Fibroblast of skin of abdomen (primary cell): ENCODE measurements at regions not wholly inside any gene's neighbourhood (a gene's known extent, or its start where the extent isn't known, plus 50 kb on each side); places are given as distances from the start of the nearest gene placed in this dataset.
A peak's percentile ranks its signal among the peaks of the same experiment; 100 is the strongest.

Experiments
- DNase-seq: peaks from one replicate; pipeline ENCODE4 v3.0.0-alpha.2; 2013

DNA sequence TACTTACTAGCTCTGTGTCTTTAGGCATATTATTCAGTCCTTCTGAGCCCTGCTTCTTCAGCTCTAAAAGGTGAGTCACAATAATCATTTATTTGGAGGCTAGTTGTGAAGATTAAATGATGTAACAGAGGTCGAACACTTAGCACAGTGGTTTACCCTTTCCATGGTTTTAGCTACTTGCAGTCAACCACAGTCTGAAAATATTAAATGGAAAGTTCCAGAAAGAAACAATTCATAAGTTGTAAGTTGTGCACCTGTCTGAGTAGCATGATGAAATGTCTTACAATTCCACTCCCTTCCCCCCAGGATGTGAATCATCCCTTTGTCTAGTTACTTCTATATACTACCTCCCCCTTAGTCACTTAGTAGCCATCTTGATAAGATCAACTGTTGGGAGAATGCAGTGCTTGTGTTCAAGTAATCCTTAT, 217.6 kb upstream of the THUMPD2 start:
- DNase-seq, result peak; percentile 95

GRCh38 chr2:39995005-39995737, 216.1 kb upstream of the THUMPD2 start:
- DNase-seq, result no peak

DNA sequence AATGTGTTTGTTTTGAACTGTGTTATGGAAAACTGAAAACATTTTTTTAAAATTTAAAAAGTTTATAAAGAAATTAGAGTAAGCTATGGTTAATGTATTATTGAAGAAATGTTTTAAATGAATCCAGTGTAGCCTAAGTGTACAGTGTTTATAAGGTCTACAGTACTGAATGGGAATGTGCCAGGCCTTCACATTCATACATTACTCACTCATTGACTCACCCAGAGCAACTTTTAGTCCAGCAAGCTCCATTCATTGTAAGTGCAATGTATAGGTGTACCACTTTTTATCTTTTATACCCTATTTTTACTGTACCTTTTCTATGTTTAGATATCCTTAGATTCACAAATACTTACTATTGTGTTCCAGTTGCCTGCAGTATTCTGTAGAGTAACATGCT, 215.1 kb upstream of the THUMPD2 start:
- peak; percentile 88 for DNase-seq

DNA sequence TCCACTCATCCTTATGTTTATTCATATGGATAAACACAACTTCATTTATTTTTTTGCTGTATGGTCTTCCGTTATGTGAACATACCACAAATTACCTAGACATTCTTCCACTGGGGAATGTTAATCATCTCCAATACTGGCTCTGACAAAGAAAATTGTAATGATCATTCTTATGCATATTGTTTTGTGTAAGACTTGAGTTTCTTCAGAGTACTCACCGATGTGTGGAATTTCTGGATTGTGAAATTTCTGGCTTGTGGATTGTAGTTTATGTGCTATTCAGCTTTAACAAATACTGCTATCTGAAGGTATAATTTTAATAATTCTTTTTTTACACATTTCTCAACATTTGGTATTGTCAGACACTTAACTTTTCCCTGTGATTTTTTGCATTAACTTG, 212.2 kb upstream of the THUMPD2 start:
- DNase-seq, result peak; percentile 86

- DNase-seq, result peak; percentile 58
Measured at GRCh38 chr2:39990335-39990900, 211.4 kb upstream of the THUMPD2 start.

GRCh38 chr2:39989888-39990287, 210.8 kb upstream of the THUMPD2 start:
- DNase-seq, result peak; percentile 15

GRCh38 chr2:39981883-39982311, 202.8 kb upstream of the THUMPD2 start:
- no peak for DNase-seq

- no peak for DNase-seq
Measured at GRCh38 chr2:39975476-39976020, 196.5 kb upstream of the THUMPD2 start.

DNA sequence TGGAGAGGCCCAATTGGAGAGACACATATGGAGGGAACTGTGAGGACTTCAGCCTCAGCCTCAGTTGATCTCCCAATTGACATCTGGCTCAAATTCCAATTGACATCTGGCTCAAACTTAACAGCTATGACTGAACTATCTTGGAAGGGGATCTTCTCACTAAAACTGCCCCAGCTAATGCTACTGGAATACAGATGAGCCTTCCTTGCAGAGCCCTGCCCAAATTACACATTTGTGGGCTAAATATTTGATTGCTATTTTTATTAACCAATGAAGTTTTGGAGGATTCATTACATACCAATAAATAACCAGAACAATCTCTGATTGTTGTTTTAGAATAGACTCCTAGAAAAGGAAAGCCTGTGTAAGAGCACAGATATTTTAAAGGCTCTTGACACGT, 189.0 kb upstream of the THUMPD2 start:
- DNase-seq, result no peak

DNA sequence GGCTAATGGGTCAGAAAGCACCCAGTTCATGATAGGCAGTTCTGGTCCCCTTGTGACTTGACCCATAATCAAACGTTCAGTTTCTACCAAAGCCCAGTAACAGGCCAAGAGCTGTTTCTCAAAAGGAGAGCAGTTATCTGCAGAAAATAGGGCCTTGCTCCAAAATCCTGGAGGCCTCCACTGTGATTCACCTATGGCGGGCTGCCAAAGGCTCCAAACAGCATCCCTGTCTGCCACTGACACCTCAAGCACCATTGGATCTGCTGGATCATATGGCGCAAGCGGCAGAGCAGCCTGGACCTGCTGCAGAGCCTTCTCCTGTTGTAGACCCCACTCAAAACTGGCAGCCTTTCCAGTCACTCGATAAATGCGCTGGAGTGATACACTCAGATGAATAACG, 181.6 kb upstream of the THUMPD2 start:
- peak; percentile 35 for DNase-seq

GRCh38 chr2:39954346-39954745, 175.3 kb upstream of the THUMPD2 start:
- peak; percentile 62 for DNase-seq

GRCh38 chr2:39949131-39949530, 170.1 kb upstream of the THUMPD2 start:
- no peak for DNase-seq

DNA sequence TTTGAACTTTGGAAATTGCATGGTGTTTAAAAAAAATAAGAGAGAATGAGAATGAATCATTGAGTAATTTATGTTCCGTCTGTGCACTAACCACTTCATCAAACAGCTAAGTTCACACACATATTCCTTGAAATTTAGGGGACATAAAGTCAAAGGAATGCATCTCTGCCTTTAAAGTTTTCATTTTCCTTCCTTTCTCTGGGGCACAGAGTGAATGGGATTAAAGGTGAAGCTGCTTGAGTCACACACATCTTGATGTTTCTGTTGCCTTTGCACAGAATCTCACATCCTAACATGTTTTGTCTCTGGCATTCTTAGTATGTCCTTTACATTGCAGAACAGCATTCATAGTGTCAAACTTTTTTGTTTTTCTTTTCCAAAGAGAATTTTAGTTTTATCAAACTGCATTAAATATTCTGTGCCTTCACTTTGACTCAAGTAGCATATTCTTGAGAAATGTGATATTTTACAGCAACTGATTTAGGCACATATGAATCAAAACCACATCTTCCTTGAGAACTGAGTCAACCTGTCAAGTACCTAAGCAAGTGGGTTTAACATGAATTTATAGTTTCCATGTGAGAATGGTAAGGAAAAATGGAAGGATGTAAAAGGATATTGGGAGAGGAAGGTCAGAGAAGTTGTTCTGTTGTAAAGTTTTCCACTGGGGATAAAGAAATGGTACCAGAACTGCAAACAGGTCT, 169.1 kb upstream of the THUMPD2 start:
- peak; percentile 86 for DNase-seq

DNA sequence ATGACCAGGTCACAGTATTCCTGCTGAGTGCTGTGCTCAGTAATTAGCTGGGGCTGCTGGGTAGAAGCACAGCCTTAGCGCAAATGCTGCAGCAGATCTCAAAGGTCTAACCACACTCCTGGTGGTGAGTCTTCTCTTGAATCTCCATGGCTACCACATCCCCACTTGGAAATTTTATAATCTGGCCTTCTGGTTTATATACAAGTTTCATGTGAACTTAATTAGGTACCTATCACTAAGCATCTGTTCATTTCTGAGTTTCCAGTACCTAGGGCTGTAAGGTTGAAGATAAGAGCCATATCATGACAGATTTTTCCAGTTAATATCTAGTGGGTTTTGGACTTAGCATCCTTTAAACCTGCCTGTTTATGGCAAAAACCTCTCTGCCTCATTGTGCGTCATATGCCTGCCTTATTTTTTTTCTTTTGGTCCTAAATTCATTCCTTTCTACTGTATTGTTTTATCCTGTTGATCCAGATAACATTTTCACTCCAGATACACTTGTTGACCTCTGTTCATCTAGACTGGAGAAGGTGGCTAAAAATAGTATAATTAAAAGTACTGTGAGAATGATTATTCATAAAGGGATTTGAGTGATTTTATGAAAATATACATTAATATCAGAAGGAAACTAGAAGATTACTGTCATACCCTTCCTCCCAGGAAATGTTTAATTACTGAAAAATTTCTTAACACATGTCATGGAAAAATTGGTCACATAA, 168.4 kb upstream of the THUMPD2 start:
- peak; percentile 34 for DNase-seq

GRCh38 chr2:39942950-39943349, 163.9 kb upstream of the THUMPD2 start:
- peak; percentile 75 for DNase-seq

DNA sequence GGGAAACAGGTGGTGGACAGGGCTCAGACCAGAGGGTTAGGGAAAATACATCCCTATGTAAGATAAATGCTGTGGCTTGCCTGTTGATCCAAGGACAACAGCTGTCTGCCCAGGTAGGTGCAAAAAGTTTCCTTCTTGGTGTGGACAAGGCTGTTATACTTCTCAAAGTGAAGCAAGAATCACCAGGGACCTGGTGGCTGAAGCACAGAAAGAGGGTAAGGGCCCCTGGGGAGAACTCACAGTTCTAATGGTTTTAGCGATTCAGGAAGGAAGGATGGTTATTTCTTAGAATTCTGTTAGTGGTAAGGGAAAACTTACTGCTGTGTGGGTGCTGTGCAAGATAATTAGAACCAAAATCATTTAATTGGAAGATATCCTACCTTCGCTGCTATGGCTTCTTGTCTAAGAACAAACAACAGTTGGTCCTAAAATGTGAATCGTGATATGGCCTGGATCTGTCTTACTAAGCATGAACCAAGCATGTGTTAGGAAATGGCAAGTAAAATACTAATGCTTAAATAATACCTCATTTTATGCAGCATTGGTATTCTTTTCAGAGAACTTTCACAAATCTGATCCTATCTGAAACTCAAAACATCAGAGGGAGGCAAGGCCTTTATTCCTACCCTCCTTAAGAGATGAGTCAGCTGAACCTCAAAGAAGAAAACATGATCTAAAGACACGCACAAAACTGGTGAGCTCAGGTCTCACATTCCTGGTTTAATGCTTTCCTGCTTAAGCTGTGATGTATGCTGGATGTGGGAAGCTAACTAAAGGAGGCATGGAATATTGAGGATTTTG, 159.2 kb upstream of the THUMPD2 start:
- peak; percentile 95 for DNase-seq

DNA sequence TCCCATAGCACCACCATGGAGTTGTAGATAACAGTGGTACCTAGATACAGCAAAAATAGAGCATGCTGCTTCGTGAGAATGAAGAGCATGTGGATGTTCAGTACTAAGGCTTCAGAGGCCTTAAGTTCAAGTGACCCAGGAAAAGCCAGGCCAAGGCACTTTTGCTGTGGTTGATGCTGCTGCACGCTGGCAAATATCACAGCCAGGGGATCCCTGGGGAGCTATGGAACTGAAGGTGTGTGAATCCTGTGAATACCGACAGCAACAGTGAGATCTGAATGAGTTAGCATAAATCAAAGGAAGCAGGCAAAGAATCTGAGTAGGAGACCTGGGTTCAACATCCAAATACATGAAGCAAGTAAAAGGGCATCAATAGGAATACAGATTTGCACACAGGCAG, 158.6 kb upstream of the THUMPD2 start:
- no peak for DNase-seq

DNA sequence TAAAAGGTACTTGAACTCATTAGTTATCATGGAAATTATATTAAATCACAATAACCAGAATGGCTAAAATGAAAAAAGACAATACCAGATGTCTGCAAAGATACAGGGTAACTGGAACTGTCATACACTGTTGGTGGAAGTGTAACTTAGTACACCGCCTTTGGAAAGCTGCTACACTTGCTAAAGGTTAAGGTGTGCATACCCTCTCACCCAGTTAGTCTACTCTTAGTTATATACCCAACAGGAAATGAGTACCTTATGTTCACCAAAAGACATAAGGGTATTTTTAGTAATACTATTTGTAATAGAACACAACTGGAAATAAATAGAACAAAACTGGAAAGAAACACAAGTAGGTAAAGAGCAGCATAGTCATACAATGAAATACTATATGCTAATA, 155.8 kb upstream of the THUMPD2 start:
- DNase-seq, result no peak

DNA sequence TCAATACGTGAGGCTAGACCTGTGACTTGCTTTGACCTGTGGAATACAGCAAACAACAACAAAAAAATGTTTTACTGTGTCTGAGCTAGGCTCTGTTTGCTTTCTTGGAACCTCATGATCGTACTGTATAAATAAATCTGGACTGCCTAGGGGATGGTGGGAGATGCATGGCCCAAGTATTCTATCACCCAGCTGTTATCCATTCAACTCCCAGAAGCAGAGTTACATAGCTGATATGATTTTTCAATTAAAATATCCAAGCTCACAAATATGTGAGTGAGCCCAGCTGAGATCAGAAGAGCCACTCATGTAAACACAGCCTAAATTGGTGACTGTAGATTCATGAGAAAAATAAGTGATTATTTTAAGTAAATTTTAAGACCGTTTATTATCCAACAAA, 154.1 kb upstream of the THUMPD2 start:
- no peak for DNase-seq

- peak; percentile 51 for DNase-seq
Measured at GRCh38 chr2:39932198-39932597, 153.1 kb upstream of the THUMPD2 start.

GRCh38 chr2:39930175-39930917, 151.3 kb upstream of the THUMPD2 start:
- no peak for DNase-seq
